ENCODE measurements at regions not wholly inside any gene's neighbourhood (a gene's known extent, or its start where the extent isn't known, plus 50 kb on each side); places are given as distances from the start of the nearest gene placed in this dataset.

DNA sequence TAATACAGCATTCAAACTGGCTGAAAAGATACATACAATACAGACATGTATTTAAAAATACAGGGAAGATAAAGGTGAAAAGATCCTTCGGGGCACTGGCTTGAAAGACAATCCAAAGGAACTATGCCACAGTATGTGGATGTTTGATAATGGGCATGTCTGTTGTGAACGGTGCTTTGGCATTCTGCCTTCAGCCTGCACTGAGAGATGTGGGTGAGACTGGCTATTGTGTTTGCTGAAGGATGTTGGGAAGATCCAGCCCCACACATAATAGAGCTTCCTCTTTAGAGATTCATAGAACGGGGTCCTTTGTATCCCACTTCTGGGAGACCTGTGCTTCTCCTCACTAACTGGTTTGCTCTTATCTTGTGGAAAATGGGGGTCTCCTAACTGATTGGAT is 65.1 kb upstream of the CXCR4 start:
- Histone ChIP-seq H4K20me1 (ENCODE audit: insufficient read depth, low read length) (no peaks in the 10 kb centered on the region), H3K4me3 (ENCODE audit: low read depth in 1 of 2, low read length in 2 of 2) (no peak overlapping the region), H3K4me2 (ENCODE audit: insufficient read depth, low read length) (no peak overlapping the region), H3K4me1 (ENCODE audit: insufficient read depth, low read length) (no peaks in the 10 kb centered on the region), H3K9me3 (ENCODE audit: insufficient read depth, low read length, severe bottlenecking) (peaks cover 20% of the 10 kb centered on the region), H3K27me3 (ENCODE audit: insufficient read depth, low read length, poor library complexity) (no peaks in the 10 kb centered on the region), H2AFZ (ENCODE audit: low read depth, low read length) (no peak overlapping the region), H3K36me3 (ENCODE audit: insufficient read depth, low read length) (no peaks in the 10 kb centered on the region), H3K27ac (ENCODE audit: low read length) (no peak overlapping the region), H3K79me2 (ENCODE audit: insufficient read depth, low read length) (no peaks in the 10 kb centered on the region), H3K9ac (ENCODE audit: low read depth, low read length) (no peak overlapping the region)
- no peak for ATAC-seq (ENCODE audit: insufficient read depth, low read depth)
- no peak for DNase-seq
- TF ChIP-seq EZH2 (IDR thresholded peaks at IDR 0.05; ENCODE audit: borderline replicate concordance, low read depth, low read length, severe bottlenecking) = no peak
- TF ChIP-seq, protein P1, sequence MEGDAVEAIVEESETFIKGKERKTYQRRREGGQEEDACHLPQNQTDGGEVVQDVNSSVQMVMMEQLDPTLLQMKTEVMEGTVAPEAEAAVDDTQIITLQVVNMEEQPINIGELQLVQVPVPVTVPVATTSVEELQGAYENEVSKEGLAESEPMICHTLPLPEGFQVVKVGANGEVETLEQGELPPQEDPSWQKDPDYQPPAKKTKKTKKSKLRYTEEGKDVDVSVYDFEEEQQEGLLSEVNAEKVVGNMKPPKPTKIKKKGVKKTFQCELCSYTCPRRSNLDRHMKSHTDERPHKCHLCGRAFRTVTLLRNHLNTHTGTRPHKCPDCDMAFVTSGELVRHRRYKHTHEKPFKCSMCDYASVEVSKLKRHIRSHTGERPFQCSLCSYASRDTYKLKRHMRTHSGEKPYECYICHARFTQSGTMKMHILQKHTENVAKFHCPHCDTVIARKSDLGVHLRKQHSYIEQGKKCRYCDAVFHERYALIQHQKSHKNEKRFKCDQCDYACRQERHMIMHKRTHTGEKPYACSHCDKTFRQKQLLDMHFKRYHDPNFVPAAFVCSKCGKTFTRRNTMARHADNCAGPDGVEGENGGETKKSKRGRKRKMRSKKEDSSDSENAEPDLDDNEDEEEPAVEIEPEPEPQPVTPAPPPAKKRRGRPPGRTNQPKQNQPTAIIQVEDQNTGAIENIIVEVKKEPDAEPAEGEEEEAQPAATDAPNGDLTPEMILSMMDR (IDR thresholded peaks at IDR 0.05; ENCODE audit: borderline replicate concordance, extremely low read depth, low read length, poor library complexity, severe bottlenecking) = no peak

DNA sequence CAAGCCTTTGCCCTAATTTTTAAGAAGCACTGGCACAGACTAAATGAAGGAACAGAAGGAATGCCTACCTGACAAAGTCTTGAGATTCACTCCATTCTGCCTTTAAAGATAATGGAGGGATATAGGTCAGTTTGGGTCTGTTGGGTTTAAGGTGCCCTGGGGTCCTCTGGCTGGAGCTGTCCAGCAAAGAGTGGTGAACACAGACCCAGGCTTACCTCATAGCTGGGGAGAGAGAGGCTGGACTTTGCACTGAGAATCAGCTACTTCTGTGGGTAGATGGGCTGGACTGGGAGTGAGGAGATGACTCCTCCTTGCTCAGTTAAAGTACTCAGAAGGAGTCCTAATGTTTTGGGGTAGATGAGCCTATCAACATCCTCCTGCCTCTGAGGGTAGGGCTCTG is 64.4 kb upstream of the CXCR4 start:
- H2AFZ ChIP-seq (ENCODE audit: low read depth, low read length) = no peak overlapping the region
- H3K9ac ChIP-seq (ENCODE audit: low read depth, low read length) = no peak overlapping the region
- no peaks in the 10 kb centered on the region for H4K20me1 ChIP-seq (ENCODE audit: insufficient read depth, low read length)
- H3K27me3 ChIP-seq (ENCODE audit: insufficient read depth, low read length, poor library complexity) = no peaks in the 10 kb centered on the region
- ATAC-seq (ENCODE audit: insufficient read depth, low read depth) = peak; percentile 9; the same call in 1 of the 3 replicates
- H3K27ac ChIP-seq (ENCODE audit: low read length) = no peak overlapping the region
- no peak for TF ChIP-seq EZH2 (IDR thresholded peaks at IDR 0.05; ENCODE audit: borderline replicate concordance, low read depth, low read length, severe bottlenecking)
- TF ChIP-seq, protein P1 (IDR thresholded peaks at IDR 0.05; ENCODE audit: borderline replicate concordance, extremely low read depth, low read length, poor library complexity, severe bottlenecking) = no peak
- no peak overlapping the region for H3K4me2 ChIP-seq (ENCODE audit: insufficient read depth, low read length)
- H3K4me1 ChIP-seq (ENCODE audit: insufficient read depth, low read length) = no peaks in the 10 kb centered on the region
- H3K9me3 ChIP-seq (ENCODE audit: insufficient read depth, low read length, severe bottlenecking) = peaks cover 20% of the 10 kb centered on the region
- H3K36me3 ChIP-seq (ENCODE audit: insufficient read depth, low read length) = no peaks in the 10 kb centered on the region
- DNase-seq = no peak
- no peaks in the 10 kb centered on the region for H3K79me2 ChIP-seq (ENCODE audit: insufficient read depth, low read length)
- no peak overlapping the region for H3K4me3 ChIP-seq (ENCODE audit: low read depth in 1 of 2, low read length in 2 of 2)

DNA sequence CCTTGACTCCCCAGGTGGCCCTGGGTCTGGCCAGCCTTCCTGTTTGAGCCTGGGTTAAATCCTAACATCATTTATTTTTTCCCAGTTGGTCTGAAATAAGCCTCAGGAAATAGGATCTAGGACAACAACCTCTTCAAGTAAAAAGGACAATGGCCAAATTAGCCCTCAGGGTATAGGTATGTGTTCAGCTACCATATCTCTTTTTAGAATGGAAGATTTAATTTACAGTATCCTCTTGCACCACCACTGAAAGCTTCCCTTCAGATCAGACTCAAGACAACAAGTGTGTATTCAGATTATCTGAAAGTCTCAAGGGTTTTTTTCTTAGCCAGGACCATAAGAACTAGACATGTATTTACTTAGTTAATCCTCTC is 61.6 kb upstream of the CXCR4 start:
- no peaks in the 10 kb centered on the region for H3K79me2 ChIP-seq (ENCODE audit: insufficient read depth, low read length)
- TF ChIP-seq EZH2 (IDR thresholded peaks at IDR 0.05; ENCODE audit: borderline replicate concordance, low read depth, low read length, severe bottlenecking) = no peak
- TF ChIP-seq, protein P1 (IDR thresholded peaks at IDR 0.05; ENCODE audit: borderline replicate concordance, extremely low read depth, low read length, poor library complexity, severe bottlenecking) = no peak
- DNase-seq = no peak
- peaks cover 20% of the 10 kb centered on the region for H3K9me3 ChIP-seq (ENCODE audit: insufficient read depth, low read length, severe bottlenecking)
- H3K4me1 ChIP-seq (ENCODE audit: insufficient read depth, low read length) = no peaks in the 10 kb centered on the region
- H3K36me3 ChIP-seq (ENCODE audit: insufficient read depth, low read length) = no peaks in the 10 kb centered on the region
- H3K27me3 ChIP-seq (ENCODE audit: insufficient read depth, low read length, poor library complexity) = no peaks in the 10 kb centered on the region
- no peak overlapping the region for H3K27ac ChIP-seq (ENCODE audit: low read length)
- H3K9ac ChIP-seq (ENCODE audit: low read depth, low read length) = no peak overlapping the region
- H3K4me2 ChIP-seq (ENCODE audit: insufficient read depth, low read length) = no peak overlapping the region
- no peak overlapping the region for H2AFZ ChIP-seq (ENCODE audit: low read depth, low read length)
- no peak overlapping the region for H3K4me3 ChIP-seq (ENCODE audit: low read depth in 1 of 2, low read length in 2 of 2)
- H4K20me1 ChIP-seq (ENCODE audit: insufficient read depth, low read length) = no peaks in the 10 kb centered on the region
- ATAC-seq (ENCODE audit: insufficient read depth, low read depth) = no peak

Measured in DND-41 (cell line).